ENCODE measurements at regions not wholly inside any gene's neighbourhood (a gene's known extent, or its start where the extent isn't known, plus 50 kb on each side); places are given as distances from the start of the nearest gene placed in this dataset.

DNA sequence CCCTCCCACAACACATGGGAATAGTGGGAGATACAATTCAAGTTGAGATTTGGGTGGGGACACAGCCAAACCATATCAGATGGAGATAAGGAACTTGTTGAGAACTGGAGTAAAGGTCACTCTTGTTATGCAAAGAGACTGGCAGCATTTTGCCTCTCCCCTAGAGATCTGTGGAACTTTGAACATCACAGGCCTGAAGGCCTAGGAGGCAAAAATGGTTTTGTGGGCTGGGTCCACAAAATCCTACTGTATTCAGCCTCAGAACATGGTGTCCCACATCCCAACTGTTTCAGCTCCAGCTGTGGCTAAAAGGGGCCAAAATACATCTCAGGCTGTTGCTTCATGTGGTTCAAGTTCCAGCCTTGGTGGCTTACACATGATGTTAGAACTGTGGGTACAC, 1247.8 kb upstream of the IGFBP7 start:
- Histone ChIP-seq H3K9ac (ENCODE audit: low read length) (no peak overlapping the region), H3K79me2 (ENCODE audit: insufficient read depth, low read length) (no peaks in the 10 kb centered on the region), H3F3A (ENCODE audit: insufficient read depth, low read length) (no peaks in the 10 kb centered on the region), H4K20me1 (ENCODE audit: insufficient read depth, low read length) (no peaks in the 10 kb centered on the region), H3K27me3 (ENCODE audit: insufficient read depth, low read length) (no peaks in the 10 kb centered on the region), H3K4me3 (ENCODE audit: low read depth, low read length, poor library complexity, severe bottlenecking) (no peak overlapping the region), H3K27ac (ENCODE audit: low read depth, low read length, poor library complexity, severe bottlenecking) (no peak overlapping the region), H2AFZ (ENCODE audit: low read length) (no peak overlapping the region), H3K4me2 (ENCODE audit: low read length) (no peak overlapping the region), H3K4me1 (ENCODE audit: insufficient read depth, low read length, severe bottlenecking) (no peaks in the 10 kb centered on the region), H3K9me3 (ENCODE audit: low read length) (no peaks in the 10 kb centered on the region), H3K36me3 (ENCODE audit: insufficient read depth, low read length) (no peaks in the 10 kb centered on the region), H3K9me2 (ENCODE audit: low read depth, low read length) (no peaks in the 10 kb centered on the region)
- no peak for TF ChIP-seq EZH2 (IDR thresholded peaks at IDR 0.05; ENCODE audit: borderline replicate concordance, low read length)
- no peak for TF ChIP-seq CTCF (IDR thresholded peaks at IDR 0.05; ENCODE audit: low read length)

DNA sequence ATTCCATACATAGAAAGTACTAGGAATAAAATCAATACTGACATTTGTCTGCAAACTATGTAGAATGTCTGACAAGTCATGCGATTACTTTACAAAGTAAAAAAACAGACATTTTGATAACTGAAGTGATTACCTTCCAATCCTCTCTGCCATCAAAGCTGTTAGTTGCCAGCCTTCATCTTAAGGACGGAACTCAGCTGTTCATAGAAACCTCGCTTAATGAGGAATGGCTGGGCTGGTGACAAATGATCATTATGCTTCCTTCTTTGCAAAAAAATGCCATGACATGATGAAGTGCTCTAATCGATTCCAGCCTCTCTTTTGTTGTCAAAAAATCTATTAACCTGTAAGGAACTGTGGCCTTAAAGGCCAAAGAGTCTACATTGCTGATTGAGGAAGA, 1214.9 kb upstream of the IGFBP7 start:
- Histone ChIP-seq H2AFZ (ENCODE audit: low read length) (no peak overlapping the region), H3F3A (ENCODE audit: insufficient read depth, low read length) (no peaks in the 10 kb centered on the region), H3K4me1 (ENCODE audit: insufficient read depth, low read length, severe bottlenecking) (no peaks in the 10 kb centered on the region), H3K4me3 (ENCODE audit: low read depth, low read length, poor library complexity, severe bottlenecking) (no peak overlapping the region), H4K20me1 (ENCODE audit: insufficient read depth, low read length) (no peaks in the 10 kb centered on the region), H3K27ac (ENCODE audit: low read depth, low read length, poor library complexity, severe bottlenecking) (no peak overlapping the region), H3K9ac (ENCODE audit: low read length) (no peak overlapping the region), H3K9me3 (ENCODE audit: low read length) (no peaks in the 10 kb centered on the region), H3K27me3 (ENCODE audit: insufficient read depth, low read length) (no peaks in the 10 kb centered on the region), H3K79me2 (ENCODE audit: insufficient read depth, low read length) (no peaks in the 10 kb centered on the region), H3K36me3 (ENCODE audit: insufficient read depth, low read length) (no peaks in the 10 kb centered on the region), H3K9me2 (ENCODE audit: low read depth, low read length) (no peaks in the 10 kb centered on the region), H3K4me2 (ENCODE audit: low read length) (no peak overlapping the region)
- no peak for TF ChIP-seq CTCF (IDR thresholded peaks at IDR 0.05; ENCODE audit: low read length)
- no peak for TF ChIP-seq EZH2 (IDR thresholded peaks at IDR 0.05; ENCODE audit: borderline replicate concordance, low read length)

GRCh38 chr4:58313444-58313843, 1203.3 kb upstream of the IGFBP7 start:
- Histone ChIP-seq H3K36me3 (ENCODE audit: insufficient read depth, low read length) (no peaks in the 10 kb centered on the region), H3K9me2 (ENCODE audit: low read depth, low read length) (no peaks in the 10 kb centered on the region), H3K27ac (ENCODE audit: low read depth, low read length, poor library complexity, severe bottlenecking) (no peak overlapping the region), H3K9me3 (ENCODE audit: low read length) (no peaks in the 10 kb centered on the region), H3K27me3 (ENCODE audit: insufficient read depth, low read length) (no peaks in the 10 kb centered on the region), H3K4me3 (ENCODE audit: low read depth, low read length, poor library complexity, severe bottlenecking) (no peak overlapping the region), H2AFZ (ENCODE audit: low read length) (no peak overlapping the region), H3K9ac (ENCODE audit: low read length) (no peak overlapping the region), H3K4me1 (ENCODE audit: insufficient read depth, low read length, severe bottlenecking) (no peaks in the 10 kb centered on the region), H4K20me1 (ENCODE audit: insufficient read depth, low read length) (no peaks in the 10 kb centered on the region), H3K79me2 (ENCODE audit: insufficient read depth, low read length) (no peaks in the 10 kb centered on the region), H3K4me2 (ENCODE audit: low read length) (no peak overlapping the region), H3F3A (ENCODE audit: insufficient read depth, low read length) (no peaks in the 10 kb centered on the region)
- TF ChIP-seq EZH2 (IDR thresholded peaks at IDR 0.05; ENCODE audit: borderline replicate concordance, low read length), result no peak
- no peak for TF ChIP-seq CTCF (IDR thresholded peaks at IDR 0.05; ENCODE audit: low read length)

All from OCI-LY1 (cell line).